Kidney tubule cell (primary cell): ENCODE measurements at regions not wholly inside any gene's neighbourhood (a gene's known extent, or its start where the extent isn't known, plus 50 kb on each side); places are given as distances from the start of the nearest gene placed in this dataset.
A peak's percentile ranks its signal among the peaks of the same experiment; 100 is the strongest.
"Not testable (repeated sequence)": the region's sequence is repeated elsewhere in the genome, so short reads cannot be mapped to it uniquely, and the experiment has no call there.

Source experiments
- DNase-seq: peaks from one replicate; pipeline ENCODE4 v3.0.0-alpha.2; 2018; ENCODE audit warnings: low spot score

DNA sequence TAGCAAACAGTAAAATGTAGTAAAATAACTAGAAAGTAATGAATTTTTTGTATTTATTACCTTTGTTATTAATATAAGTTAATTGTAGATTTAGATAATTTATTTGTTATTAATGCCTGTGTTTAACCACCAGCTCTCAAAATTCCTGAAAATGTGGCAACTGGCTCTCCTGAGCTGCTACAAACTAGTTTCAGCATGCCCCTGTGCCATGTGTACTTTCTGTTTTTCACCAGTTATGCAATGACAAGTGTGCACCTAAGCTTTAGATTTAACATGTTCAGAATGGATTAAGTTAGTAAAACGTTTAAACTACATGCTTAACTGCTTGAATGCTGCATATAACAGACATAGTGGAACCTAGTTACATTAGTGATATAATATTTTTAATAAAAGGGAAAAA is 88.1 kb downstream of the POSTN start:
- no peak for DNase-seq

GRCh38 chr13:37505531-37505930 is 93.0 kb downstream of the POSTN start:
- DNase-seq = no peak

- no peak for DNase-seq
These were observed 94.3 kb downstream of the POSTN start for GRCh38 chr13:37504251-37504650.

- no peak for DNase-seq
These were observed 95.3 kb downstream of the POSTN start for GRCh38 chr13:37503287-37503686.

DNA sequence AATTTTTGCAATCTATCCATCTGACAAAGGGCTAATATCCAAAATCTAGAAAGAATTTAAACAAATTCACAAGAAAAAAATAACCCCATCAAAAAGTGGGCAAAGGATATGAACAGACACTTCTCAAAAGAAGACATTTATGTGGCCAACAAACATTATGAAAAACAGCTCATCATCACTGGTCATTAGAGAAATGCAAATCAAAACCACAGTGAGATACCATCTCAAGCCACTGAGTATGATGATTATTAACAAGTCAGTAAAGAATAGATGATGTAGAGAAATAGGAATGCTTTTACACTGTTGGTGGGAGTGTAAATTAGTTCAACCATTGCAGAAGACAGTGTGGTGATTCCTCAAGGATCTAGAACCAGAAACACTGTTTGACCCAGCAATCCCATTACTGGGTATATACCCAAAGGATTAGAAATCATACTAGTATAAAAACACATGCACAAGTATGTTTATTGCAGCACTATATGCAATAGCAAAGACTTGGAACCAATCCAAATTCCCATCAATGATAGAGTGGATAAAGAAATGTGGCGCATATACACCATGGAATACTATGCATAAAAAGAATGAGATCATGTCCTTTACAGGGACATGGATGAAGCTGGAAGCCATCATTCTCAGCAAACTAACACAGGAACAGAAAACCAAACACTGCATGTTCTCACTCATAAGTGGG is 96.1 kb downstream of the POSTN start:
- DNase-seq = not testable (repeated sequence)

- DNase-seq = no peak
These were observed 97.4 kb downstream of the POSTN start for GRCh38 chr13:37501187-37501586.

GRCh38 chr13:37495046-37495445 is 103.5 kb downstream of the POSTN start:
- DNase-seq = peak; percentile 6

GRCh38 chr13:37493775-37494174 is 104.8 kb downstream of the POSTN start:
- DNase-seq = peak; percentile 0

DNA sequence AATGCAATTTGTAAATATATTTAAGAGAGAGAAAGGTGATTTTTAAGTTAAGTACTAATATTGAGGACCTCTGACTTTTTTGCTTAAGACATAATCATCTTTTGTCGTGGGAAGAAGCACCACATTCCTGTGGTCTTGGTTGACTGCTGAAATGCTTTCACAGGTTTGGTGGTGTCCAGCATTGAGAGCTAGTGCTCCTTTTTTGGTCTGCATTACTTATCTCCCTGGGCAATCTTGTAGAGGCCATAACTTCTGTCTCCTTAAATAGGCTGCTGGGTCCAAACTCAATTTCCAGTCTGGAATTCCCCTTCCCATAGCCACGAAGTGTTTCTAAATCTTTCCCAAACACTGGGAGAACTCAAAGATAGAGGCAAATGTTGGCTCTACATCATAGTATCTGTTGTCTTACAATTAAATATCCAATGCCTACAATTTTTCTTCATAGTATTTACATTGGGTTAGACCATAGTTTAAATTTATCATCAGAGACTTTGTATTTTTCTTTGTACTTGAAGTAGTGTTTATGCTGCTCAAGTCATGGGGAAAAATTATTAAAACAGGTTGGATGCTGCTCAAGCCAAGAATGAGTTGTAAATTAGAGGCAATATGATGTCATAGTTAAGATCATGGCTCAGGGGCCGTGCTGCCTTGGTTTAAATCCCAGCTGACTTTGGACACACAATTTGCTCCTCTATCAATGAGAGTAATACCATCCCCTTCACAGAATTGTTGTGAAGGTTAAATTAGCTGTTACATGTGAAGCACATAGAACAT is 105.6 kb downstream of the POSTN start:
- DNase-seq = peak; percentile 33

- DNase-seq = peak; percentile 0
These were observed 106.5 kb downstream of the POSTN start for GRCh38 chr13:37492075-37492474.

- peak; percentile 0 for DNase-seq
These were observed 106.9 kb downstream of the POSTN start for GRCh38 chr13:37491661-37492060.

GRCh38 chr13:37490176-37490779 is 108.3 kb downstream of the POSTN start:
- peak; percentile 0 for DNase-seq

- peak; percentile 0 for DNase-seq
These were observed 109.8 kb downstream of the POSTN start for GRCh38 chr13:37488726-37489125.

- DNase-seq = peak; percentile 0
These were observed 112.3 kb downstream of the POSTN start for GRCh38 chr13:37486171-37486681.

GRCh38 chr13:37485756-37486155 is 112.8 kb downstream of the POSTN start:
- DNase-seq = peak; percentile 1

- DNase-seq = no peak
These were observed 114.5 kb downstream of the POSTN start for GRCh38 chr13:37484056-37484455.

DNA sequence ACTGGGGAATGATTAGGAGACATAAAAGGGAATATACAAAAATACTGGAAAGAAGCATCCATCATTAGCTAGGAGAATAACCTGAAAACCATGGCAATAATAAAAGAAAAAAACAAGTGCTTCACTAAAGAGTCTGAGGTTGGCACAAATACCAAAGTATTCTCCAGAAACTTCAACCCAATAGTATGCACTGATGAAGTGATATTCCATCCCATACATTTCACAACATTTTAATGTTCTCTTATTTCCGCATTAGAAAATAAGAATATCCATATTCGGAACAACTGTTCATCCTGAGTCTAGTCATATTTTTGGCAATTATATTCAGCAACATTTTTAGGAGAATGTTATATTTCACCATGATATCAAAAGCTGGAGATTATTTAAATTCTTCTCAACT is 116.2 kb downstream of the POSTN start:
- no peak for DNase-seq

GRCh38 chr13:37481885-37482227 is 116.7 kb downstream of the POSTN start:
- DNase-seq = no peak

GRCh38 chr13:37481011-37481884 is 117.3 kb downstream of the POSTN start:
- peak; percentile 33 for DNase-seq

DNA sequence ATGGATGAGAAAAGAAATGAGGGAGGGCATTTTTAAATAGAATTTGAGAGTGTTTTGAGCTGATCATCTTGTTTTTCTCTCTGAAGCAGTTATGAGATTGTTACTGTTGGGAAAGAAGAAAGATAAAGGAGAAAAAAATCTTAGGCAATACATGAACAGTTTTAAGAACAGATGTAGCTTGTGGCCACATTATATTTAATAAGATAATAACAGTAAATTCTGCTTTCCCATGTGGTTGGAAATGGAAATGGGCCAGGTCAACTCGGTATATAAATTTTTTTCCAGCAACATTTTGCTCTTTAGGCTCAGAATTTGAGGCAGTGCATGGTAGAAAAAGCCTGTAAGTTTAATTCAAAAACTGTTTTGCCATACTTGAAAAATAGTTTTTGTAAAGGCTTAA is 118.7 kb downstream of the POSTN start:
- no peak for DNase-seq

GRCh38 chr13:37476874-37477273 is 121.7 kb downstream of the POSTN start:
- DNase-seq = no peak

- no peak for DNase-seq
These were observed 122.6 kb downstream of the POSTN start for GRCh38 chr13:37475966-37476365.
